NCI-H524 treated with DMSO at 0.1 percent for 48 hours (cell line): ENCODE measurements at regions not wholly inside any gene's neighbourhood (a gene's known extent, or its start where the extent isn't known, plus 50 kb on each side); places are given as distances from the start of the nearest gene placed in this dataset.

ENCODE experiments used
- DNase-seq: peaks from one replicate; lab custom pipeline; 2025; lab: John Stamatoyannopoulos, UW

DNA sequence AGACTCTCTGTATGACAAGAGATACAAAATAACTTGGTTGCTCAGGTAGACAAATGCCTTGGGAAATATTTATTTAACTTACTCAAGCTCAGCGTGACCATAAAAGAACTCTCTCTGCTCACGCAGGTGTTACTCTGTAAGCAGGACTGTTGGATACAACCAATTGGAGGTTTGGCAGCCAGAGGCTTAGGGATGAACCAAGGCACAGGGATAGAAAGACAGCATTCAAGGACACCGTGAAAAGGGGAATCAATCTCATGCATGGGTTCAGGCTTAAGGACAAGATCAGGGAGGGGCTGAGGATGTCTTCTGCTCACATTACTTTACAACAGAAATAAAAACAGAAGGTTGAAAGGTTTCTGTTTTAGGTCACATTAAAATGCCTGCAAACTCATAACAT is 389.0 kb upstream of the BRINP1 start:
- DNase-seq = no peak

GRCh38 chr9:119739476-119739875 is 370.2 kb upstream of the BRINP1 start:
- DNase-seq = no peak

GRCh38 chr9:119736491-119737454 is 367.5 kb upstream of the BRINP1 start:
- DNase-seq = no peak

DNA sequence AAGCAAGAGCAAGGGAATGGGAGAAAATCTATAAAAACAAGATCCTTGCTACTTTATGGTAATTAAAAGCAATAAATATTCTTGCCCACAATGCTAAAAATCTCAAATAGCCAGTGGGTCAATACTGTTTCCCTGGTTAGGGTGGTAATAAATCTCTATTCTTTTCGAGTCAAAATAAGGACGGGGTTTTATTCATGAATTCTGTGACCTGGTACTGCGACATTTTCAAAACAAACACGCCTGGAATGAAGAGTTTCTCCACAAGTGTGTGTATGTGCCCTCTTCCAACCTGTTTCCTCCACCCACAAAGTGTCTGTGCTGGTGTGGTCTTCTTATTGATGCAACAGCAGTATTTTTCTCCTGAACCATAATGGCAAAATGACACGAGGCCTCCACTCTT is 358.8 kb upstream of the BRINP1 start:
- DNase-seq = no peak

GRCh38 chr9:119726035-119726434 is 356.8 kb upstream of the BRINP1 start:
- no peak for DNase-seq

DNA sequence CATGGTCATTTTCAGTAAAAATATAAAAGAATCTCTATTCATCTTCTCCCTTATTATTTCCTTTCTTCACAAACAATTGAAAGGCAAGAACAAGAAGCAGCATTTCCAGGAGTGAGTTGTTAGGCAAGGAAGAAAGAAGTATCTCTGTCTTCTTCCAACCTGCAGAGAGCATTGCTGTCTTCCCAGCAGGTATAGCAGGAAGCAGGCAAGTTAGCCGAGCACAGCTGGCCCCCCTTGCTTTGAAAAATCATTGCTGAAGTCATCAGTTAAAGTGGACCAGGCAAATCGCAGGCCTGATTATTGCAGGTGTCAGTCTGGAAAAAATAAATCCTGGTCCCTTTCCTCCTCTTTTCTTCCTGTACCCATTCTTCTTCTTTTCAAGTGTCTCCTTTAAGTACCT is 353.1 kb upstream of the BRINP1 start:
- DNase-seq = no peak

DNA sequence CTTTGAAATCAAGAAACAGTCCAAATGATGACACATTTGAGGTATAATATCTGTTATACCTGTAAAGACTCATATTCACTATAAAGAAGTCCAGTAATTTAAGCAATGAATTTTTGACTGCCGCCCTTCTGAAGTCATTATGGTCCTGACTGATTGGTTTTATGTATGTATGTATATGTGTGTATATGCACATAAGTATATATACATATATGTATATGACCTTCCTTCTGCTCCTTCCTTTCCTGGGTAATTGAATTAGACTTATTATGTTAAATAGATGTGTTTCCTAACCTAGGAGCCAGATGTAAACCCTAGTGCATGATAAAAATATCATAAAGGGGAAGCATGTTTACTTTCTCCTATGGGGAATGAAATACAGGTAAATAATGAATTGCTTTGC is 343.1 kb upstream of the BRINP1 start:
- DNase-seq = no peak

- no peak for DNase-seq
These were observed 340.2 kb upstream of the BRINP1 start for GRCh38 chr9:119709431-119709830.

DNA sequence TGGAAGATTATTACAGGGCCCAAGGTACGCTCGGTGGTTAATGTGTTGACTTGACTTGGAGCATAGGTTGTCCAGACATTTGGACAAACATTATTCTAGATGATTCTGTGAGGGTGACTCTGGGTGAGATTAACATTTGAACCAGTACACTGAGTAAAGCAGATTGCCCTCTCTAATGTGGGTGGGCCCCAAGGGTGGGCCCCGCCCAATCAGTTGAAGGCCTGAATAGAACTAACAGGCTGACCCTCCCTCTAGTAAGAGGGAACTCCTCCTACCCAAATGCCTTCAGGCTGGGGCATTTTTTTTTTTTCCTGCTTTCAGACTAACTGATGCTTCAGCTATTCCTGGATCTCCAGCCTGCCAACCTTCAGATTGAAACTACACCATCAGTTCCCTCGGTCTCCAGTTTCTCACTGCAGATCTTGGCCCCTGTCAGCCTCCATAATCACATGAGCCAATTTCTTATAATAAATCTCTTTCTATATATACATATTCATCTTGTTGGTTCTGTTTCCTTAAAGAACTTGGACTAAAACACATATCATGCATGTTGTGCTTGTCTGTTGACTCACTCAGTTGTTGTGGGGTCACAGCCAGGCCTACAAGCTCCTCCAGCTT is 338.1 kb upstream of the BRINP1 start:
- DNase-seq = no peak

DNA sequence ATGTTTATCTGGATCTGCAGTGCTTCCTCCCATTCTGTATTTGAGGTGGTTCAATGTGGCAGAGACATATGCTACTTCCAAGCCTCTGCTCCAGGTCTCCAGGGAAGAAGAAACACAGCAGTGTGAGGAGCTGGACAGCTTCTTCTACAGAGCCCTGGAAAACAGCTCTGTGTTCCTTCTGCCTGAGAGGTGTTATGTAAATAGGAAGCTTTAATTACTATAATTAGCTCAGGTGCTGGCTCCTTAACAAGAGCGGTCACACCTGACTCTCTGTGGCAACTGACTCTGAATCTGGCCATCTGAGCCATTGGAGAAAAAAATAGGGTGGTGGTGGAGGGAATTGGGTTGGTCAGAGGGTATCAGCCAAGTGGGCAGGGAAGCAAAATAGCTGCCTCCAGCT is 332.4 kb upstream of the BRINP1 start:
- DNase-seq = no peak

- DNase-seq = no peak
These were observed 329.3 kb upstream of the BRINP1 start for GRCh38 chr9:119698535-119698934.

GRCh38 chr9:119697996-119698395 is 328.8 kb upstream of the BRINP1 start:
- DNase-seq = no peak

- DNase-seq = no peak
These were observed 320.6 kb upstream of the BRINP1 start for GRCh38 chr9:119689879-119690278.

- DNase-seq = peak; percentile 69
These were observed 319.3 kb upstream of the BRINP1 start for GRCh38 chr9:119688547-119688946.

- peak; percentile 67 for DNase-seq
These were observed 308.7 kb upstream of the BRINP1 start for GRCh38 chr9:119677811-119678505.

DNA sequence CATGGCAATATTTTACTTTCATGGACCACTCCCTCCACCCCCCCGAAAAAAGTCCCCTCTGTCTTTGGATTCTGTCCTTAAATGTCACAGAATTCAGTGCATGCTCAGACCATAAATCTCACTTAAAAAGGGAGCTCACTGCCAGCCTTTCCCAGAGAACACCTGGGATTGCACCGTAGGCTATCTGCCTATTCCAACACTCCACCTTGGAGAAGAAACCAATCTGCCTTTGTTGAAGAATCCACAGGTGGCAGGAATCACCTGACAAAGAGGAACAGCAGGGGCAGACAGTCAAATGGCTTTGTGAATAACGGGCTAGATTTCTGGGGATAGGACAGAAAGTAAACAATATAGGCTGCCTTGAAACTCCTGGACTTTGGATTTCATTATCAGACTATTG is 306.7 kb upstream of the BRINP1 start:
- no peak for DNase-seq

- peak; percentile 52 for DNase-seq
These were observed 303.5 kb upstream of the BRINP1 start for GRCh38 chr9:119672763-119673162.

DNA sequence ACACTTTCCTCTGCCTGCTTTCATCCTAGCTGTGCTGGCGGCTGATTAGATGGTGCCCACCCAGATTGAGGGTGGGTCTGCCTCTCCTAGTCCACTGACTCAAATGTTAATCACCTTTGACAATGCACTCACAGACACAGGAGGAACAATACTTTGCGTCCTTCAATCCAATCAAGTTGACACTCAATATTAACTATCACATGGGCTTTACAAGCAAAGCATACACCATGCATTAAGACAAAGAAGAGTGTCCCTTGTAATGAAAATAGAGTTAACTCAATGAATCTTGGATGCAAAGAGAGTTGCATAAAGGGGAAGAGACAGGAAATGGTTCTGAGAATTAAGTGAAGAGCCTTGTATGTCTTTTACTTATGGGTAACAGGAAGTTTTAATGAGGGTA is 298.7 kb upstream of the BRINP1 start:
- no peak for DNase-seq

GRCh38 chr9:119667163-119667562 is 297.9 kb upstream of the BRINP1 start:
- DNase-seq = no peak

- no peak for DNase-seq
These were observed 293.1 kb upstream of the BRINP1 start for GRCh38 chr9:119662329-119662728.

DNA sequence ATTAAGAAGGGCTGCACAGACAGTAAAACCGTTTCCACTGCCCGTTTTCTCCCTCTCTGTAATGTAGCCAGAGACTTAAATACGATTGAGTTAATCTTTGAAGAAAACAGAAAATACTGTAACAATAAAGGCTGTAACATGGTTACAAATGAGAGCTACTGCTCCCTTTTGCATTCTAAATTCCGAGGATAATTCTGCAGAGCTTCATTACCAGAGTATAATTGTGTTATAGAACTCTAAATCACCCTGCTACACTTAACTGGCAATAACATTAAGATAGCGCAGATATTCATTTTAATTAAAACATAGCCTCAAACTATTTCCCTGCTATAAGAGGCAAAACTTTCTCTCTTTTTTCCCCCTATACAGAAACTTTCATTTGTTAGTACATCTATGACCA is 283.7 kb upstream of the BRINP1 start:
- no peak for DNase-seq

DNA sequence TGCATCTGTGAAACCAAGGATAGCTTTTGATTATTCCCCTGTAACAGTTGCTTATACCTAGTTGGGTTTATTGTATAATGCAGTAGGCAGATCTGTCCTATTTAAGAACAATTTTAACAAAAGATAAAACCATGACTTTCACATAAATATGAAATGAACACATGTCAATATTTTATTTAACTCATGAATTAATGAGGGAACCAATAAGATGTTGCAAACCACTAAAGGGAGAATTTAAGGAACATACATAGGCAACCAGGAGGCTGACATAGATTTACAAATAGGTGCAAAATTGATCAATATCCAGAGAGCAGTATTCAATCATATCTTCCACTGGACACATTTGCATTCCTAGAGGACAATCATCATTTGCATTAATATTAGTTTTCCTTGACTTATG is 280.0 kb upstream of the BRINP1 start:
- no peak for DNase-seq
